NCI-H1092 treated with DMSO at 0.1 percent for 48 hours (cell line): ENCODE measurements at regions not wholly inside any gene's neighbourhood (a gene's known extent, or its start where the extent isn't known, plus 50 kb on each side); places are given as distances from the start of the nearest gene placed in this dataset.
"Not testable (repeated sequence)": the region's sequence is repeated elsewhere in the genome, so short reads cannot be mapped to it uniquely, and the experiment has no call there.

Experiments
- DNase-seq: peaks from one replicate; lab custom pipeline; 2025; lab: John Stamatoyannopoulos, UW

DNA sequence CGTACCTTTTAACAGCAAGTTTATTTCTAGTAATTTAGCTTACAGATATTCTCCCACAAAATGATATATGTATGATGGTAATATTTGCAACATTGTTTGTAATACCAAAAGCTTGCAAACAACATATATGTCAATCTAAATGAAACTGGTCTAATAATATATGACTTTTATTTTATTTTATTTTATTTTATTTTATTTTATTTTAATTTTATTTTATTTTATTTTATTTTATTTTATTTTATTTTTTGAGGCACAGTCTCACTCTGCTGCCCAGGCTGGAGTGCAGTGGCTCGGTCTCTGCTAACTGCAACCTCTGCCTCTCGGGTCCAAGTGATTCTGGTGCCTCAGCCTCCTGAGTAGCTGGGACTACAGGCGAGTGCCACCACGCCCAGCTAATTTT lies 94.6 kb upstream of the ABCA1 start:
- DNase-seq = not testable (repeated sequence)

DNA sequence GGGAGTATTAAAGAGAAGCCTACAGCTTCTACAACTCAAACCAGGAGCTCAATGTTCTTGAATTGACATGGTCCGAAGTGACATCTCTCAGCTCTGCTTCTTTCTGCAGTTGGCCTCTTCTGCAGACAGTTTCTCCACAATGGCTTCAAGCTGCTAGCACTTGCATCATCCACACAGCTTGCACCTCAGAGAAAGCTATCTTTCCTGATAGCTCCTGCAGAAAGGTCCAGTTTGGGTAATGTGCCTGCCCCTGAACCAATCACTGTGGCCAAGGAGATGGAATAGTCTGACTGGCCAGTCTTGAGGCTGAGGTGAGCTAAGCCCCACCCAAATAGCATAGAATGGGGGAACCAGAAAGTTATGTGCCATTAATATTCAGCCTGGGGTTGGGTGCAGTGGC lies 95.8 kb upstream of the ABCA1 start:
- no peak for DNase-seq

DNA sequence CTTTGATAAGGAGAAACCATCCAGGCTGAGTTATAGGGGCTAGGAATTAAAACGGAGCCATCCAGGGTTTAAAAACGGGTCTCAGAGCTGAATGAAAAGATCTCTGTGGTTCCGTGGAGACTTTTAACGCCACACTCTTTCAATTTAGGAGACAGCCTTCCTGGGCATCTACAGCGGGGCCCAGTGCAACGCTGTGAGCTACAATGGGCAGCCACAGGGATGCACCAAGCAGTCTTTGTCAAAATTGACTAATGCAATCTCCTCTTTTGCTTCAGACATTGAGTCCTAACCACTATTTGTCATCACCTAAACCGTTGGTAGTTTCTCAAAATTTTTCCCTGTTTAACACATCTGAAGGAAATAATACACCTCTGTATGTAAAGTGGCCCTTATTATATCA lies 96.6 kb upstream of the ABCA1 start:
- no peak for DNase-seq

DNA sequence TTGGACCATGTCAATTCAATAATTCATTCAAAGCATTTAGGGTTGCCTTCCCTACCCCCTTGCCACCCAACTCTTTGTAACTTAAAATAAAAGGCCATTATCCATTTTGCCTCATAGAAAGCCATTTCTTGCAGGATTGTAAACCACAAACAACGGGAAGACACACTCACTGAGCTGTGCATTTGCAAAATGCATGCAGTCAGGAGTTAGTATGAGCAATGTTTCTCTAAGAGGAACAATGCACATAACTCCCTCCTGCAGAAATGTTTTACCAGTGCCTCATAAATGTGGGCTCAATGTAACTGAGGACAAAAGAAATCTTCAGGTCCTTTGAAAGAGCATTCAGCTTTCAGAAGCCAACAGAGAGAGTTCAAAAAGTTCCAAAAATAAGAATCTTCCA lies 98.5 kb upstream of the ABCA1 start:
- DNase-seq = no peak

DNA sequence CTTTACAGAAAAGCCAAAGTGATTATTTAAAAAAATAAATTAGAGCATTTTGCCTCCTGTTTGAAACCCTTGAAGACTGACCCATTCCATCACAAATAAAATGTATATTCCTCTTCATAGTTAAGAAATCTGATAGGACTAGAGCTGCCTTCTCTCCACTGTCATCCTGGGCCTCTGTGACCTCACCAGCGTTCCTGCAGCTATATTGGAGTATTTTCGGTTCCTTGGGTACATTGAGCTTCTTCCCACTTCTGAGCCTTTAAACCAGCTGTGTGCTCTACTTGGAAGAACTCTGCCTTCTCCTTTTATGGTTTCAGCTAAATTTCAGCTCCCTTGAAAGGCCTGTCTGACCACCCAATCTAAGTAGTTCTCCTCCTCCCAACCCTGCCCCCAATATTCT lies 99.1 kb upstream of the ABCA1 start:
- no peak for DNase-seq

DNA sequence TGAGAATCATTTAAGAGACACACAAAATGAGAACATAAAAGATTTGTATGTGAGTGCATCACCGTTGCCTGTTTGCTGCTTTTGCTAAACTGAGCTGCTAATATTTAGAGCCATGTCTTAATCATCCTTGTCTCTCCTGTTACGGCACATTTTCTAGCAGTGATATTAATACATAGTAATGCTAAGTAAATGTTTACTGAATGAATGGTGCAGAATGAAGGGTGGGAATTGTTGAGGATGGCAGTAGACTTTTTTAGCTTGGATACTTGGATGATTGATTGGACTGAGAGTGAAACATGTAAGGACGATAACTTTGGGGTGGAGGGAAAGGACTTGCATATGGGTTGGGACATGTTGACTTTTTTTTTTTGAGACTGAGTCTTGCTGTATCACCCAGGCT lies 102.3 kb upstream of the ABCA1 start:
- no peak for DNase-seq

DNA sequence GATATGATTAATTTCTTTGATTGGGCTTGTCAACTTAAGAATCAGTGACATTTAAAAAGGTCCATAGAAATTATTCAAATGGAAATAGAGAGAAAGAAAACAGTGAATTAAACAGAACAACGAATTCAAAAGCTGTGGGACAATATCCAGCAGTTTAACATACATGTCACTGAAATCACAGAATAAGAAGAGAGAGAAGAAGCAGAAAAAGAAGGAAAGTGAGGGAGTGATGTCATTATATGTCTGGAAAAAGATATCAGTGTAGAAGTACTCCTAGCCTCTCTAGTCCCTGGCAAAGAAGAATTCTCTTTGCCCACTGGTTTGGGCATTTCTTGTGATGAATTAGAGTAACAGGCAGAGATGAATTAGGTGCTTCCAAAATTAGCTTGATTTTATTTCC lies 109.2 kb upstream of the ABCA1 start:
- no peak for DNase-seq

DNA sequence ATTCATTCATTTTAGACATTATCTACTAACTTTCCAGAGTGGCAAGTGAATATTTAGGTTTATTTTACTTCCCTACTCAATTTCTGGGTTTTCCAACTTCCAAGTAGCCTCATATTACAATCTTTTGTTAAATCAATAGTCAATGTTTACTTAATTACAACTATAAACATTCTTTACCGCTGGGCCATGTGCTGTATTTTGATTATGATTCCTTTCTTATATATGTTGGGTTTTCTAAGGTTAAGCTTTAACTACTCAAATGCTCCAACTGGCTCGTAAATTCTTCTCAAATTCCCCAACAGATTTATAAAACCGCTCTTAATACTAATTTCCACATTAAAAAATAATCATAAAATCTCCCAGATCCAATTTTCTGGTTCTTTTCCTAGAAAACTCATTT lies 110.1 kb upstream of the ABCA1 start:
- DNase-seq = no peak

DNA sequence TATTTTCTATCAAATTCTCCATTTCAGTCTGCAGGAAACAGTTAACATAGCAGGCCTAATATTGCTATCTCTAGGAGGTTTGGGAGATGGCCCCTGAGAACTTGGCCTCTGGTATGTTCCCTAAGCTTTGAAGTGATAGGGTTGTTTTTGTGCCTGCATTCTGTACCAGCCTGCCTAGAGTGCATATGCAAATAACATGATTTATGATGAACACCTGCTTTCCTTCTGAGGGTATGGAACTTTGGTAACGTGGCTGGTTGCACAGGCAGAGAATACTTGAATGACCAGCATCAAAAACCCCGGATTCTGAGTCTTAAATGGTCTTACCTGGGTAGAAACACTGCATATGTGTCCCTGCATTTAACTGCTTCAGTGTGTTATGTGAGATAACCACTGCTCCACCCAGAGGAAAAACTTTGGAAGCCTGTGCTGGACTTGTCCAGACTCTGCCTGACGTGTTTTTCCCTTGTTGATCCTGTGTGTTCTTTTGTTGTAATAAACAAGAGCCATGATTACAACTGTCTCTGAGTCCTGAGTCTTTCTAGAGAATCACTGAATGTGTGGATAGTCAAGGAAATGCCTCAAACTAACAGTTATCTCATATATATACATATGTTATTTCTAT lies 111.3 kb upstream of the ABCA1 start:
- DNase-seq = no peak

DNA sequence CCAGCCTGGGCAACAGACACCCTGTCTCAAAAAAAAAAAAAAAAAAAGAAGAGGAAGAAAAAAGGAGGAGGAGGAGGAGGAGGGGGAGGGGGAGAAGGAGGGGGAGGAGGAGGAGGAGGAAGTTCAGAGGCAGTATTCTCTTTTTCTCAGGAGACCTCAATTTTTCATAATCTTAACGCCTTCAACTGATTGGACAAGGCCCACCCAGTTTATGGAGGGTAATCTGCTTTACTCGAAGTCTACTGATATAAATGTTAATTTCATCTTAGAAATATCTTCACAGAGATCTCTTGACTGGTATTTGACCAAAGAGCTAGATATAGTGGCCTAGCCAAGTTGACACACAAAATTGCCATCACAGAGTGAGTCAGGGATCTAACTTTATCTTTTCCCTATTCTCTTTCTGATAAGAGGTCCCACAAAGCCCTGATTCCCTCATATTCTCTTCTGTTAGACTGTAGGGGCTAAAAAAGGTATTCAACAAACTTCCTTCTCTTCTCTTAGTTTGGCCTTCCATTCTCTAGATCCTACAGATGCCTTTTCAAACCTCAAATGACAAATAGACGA lies 115.5 kb upstream of the ABCA1 start:
- no peak for DNase-seq

DNA sequence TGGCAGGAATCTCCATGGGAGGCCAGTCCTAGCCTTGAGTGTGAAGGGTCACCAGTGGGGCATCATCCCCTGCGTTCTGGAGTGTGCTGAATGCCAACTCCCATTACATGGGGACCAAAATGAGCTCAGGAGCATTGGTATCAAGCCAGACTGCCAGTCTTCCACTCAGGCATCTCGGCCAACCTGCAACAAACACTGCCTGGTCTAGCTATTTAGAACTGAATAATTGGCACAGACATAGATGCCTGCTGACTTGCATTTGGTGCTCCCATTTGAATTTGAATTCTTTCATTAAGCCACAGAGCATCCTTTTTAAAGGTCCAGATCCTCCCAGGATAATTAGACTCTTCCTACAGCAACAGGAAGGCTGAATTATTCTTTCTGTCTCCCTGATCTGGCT lies 116.6 kb upstream of the ABCA1 start:
- peak; percentile 8 for DNase-seq

DNA sequence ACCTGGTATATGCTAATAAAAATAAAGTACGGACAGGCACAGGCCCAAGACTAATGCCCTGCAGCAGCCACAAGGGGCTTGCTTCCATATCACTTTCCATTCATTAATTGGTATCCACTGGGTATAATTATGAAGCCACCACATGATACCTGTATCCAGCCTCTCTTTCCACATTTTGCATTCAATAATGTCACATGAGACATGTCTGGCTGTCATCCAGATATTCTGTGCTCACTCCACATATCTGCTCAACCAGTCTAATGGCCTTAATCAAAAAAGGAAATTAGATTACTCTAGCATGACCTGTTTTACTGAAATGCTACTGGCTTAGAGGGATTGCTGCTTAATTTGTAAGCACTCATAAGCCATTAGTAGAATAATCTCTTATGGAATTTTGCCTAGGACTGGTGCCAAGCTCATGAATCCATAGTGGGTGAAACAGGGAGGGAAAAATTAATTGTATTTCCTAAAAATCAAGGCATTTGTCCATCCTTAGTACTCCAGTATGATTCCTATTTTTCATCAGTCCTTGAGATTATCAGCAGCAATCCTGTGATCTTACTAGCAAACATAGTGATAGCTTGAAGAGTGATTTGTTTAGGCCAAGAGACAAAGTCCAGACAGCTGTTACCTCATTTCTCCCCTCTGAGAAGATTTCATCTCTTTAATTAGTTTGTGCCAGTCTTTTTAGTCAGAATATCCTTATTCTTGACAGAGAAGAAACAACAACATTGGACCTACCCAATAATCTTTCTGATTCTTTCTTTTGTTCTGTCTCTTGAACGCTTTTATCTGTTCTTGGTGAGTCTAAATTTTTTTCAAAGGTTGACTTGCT lies 119.2 kb upstream of the ABCA1 start:
- peak; percentile 37 for DNase-seq

DNA sequence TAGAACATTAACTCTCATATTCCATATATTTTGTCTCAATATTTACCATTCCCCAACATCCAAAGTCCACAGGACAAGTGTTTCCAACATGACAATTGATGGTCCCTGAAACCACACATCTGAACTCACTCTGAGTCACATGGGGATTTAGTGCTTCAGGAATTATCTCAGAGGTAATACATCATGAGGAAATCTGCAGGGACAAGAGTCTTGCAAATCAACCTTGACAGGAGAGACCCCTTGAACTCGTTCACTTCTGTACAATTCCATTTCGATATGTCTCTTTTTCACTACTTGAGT lies 119.7 kb upstream of the ABCA1 start:
- DNase-seq = no peak

DNA sequence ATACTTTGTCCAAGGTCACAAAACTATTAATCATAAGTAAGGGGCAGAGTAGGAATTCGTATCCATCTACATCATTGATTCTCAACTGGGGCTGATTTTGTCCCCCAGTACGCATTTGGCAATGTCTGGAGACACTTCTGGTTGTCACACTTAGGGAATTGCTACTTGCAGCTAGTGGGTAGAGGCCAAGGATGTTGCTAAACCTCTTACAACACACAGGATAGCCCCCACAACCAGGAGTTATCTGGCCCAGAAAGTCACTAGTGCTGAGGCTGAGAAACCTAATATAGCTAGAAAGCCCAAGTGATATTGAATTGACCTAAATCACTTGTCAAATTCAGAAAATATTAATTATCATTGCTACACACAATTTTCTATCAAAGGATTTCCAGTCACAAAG lies 120.4 kb upstream of the ABCA1 start:
- no peak for DNase-seq

DNA sequence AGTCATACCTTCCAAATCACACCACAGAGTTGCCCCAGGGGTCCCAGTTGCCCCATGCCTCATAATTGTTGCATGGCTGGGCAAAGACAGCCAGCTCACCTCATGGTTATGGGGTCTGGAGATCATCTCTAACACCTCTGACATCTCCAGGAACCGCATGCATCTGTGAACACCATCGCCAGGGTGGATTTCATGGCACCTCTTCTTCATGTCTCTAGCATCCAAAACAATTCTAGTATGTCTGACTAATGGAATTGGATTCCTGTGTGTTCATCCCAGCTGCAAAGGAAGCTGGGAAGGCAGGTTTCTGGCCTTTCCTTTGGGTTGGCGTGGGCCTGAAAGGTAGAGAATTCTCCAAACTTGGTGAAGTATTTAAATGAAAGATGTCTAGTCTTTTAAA lies 122.3 kb upstream of the ABCA1 start:
- DNase-seq = no peak

DNA sequence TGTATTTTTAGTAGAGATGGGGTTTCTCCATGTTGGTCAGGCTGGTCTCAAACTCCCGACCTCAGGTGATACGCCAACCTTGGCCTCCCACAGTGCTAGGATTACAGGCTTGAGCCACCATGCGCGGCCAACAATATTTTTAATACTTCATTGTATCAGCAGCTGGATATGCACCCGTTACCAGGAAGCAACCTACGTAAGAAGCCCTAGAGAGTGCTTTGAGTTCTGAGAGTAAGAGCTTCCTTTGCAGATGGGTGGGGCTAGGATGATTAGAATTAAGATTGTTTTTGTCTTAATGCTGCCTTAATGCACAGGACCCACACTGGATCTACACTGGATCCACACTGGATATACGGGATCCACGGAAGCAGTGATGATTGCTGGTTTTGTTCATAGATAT lies 123.9 kb upstream of the ABCA1 start:
- no peak for DNase-seq

DNA sequence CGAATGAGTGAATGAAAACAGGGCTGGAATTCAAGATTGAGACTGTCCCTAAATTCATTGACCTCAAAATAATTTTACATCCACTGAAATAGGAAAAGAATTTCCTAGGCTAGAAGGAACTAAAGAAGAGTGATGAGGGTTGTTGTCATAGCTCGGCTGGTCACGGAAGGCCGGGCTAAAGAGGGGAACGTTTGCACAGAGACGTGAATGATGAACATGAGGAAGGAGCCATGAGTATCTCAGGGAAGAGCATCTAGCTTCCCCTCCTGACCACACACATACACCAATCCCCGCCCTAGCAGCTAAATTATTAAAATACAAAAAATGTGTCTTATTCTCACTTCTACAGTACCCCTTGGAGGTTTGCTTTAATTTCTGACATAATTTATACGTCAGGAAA lies 124.4 kb upstream of the ABCA1 start:
- DNase-seq = no peak

DNA sequence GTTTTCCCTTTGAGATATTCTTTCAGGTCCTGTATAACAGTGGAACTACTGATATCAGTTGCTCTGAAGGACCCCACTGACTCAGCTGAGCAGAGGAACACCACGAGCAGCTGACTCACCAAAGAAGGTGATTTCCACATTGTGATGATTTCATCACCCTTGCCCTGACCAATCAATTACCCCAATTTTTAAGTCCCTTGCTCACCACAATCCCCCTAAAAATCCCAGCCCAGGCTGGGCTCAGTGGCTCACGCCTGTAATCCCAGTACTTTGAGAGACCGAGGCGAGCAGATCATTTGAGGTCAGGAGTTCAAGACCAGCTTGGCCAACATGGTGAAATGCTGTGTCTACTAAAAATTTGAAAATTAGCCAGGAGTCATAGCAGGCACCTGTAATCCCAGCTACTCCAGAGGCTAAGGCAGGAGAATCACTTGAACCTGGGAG lies 125.3 kb upstream of the ABCA1 start:
- no peak for DNase-seq

DNA sequence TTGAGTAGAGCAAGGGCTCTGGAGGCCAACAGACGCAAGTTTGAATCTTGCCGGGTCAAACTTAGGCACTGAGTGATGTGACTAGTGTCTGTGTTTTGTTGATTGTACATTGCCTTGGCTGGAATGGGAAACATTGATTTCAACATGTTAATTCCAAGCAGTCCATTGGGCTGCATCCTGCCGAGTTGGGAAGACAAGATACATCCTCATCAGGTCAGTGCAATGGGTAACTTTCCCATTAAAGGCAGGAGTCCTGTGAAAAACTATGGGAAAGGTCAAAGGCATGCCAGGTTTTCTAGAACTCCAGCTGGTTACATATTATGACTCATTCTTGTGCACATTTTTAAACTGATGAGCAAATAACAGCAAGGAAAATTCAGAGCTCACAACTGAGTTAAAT lies 126.5 kb upstream of the ABCA1 start:
- no peak for DNase-seq

DNA sequence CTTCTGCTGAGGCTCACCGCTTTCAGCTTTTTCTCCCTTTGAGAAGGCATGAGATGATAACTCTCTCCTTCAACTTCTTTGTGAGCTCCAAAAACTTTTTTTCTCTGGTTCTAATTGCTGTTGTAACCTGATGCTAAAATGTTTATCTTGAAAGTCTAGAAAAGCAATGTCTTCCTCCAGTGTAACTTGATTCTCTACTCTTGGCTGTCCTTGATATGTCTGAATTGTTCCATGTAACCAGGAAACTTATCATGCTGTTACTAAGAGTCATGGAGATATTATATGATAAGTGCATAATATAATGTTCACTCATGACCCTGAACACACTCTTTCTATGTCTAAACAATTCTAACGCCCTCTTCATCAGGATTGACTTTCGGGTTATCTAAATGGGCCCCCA lies 128.0 kb upstream of the ABCA1 start:
- DNase-seq = no peak

DNA sequence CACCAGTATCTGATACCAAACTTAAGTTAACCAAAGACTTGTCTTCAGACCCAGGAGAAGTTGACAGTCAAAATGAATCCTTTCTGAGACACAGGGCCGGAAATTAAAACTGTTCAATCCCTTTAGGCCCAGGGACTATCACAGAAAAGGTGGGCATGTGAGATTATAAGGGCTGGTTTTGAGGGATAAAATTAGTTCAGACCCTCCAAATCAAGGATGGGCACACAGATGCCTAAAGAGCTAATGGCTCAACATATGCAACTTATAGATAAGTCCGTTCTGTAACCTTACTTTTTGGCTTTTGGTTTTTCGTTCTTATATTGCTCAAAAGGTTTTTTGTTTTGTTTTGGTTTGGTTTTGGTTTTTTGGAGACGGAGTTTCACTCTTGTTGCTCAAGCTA lies 129.6 kb upstream of the ABCA1 start:
- no peak for DNase-seq

DNA sequence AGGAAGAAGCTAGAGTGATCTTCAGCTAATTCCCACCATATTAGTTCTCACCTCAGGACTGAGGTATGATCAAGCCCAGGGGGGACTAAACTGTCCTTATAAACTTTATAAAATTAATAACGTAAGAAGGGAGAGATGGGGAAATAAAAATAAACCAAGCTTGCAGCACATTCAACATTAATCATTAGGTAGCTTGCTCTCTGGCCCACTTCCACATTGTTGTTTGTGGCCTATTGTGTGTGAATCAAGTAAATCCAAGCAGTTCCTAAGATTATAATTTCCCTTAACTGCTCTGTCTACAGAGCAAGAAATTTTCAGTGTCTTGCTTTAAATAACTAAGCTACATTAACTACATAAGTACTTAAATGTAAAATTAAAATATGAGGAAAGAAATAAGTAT lies 131.3 kb upstream of the ABCA1 start:
- DNase-seq = no peak

DNA sequence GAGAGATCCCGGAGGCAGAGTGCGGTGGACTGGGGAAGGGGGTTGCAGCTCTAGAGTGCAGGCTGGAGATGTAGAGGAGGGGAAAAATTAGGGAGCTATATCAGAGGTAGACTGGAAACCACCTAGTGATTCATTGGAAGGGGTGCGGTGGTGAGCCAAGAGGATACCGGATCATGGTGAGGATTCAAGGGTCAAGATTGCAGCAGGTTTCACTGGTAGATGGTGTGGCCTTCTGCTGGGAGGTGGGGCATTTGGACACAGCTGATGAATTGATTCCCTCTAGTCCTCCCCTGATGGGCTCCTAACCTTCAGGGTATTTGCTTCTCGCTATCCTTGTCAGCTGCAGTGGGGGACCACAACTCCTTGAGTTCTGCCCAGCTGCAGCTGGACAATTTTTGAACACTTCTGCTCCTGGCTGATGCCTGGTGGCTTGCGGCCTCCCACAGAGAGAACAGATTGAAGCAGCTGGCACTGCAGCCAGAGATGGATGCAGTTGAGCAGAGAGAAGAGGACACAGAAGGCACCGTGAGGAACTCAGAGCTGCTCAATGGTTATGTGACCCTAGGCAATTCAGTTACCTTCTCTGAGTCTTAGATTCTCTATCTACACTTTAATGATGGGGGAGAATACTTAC lies 134.4 kb upstream of the ABCA1 start:
- DNase-seq = peak; percentile 58
